ENCODE measurements at regions not wholly inside any gene's neighbourhood (a gene's known extent, or its start where the extent isn't known, plus 50 kb on each side); places are given as distances from the start of the nearest gene placed in this dataset.

- no peak for TF ChIP-seq CTCF (conservative IDR thresholded peaks at IDR 0.05; ENCODE audit: low read length)
- no peak for TF ChIP-seq EZH2phosphoT487 (IDR thresholded peaks at IDR 0.05; ENCODE audit: borderline replicate concordance, low read depth, low read length)
- no peak for DNase-seq (ENCODE audit: low spot score)
- Histone ChIP-seq H3K9me2 (ENCODE audit: insufficient read depth, low read length) (no peaks in the 10 kb centered on the region), H4K20me1 (ENCODE audit: insufficient read depth, low read length) (no peaks in the 10 kb centered on the region), H3K4me1 (ENCODE audit: insufficient read depth, low read length, poor library complexity, severe bottlenecking) (no peaks in the 10 kb centered on the region), H3K27ac (ENCODE audit: low read depth, low read length, poor library complexity, severe bottlenecking) (no peak overlapping the region), H3K79me2 (ENCODE audit: insufficient read depth, low read depth, low read length) (no peaks in the 10 kb centered on the region), H2AFZ (ENCODE audit: low read length) (no peak overlapping the region), H3K36me3 (ENCODE audit: insufficient read depth, low read length) (no peaks in the 10 kb centered on the region), H3K9me3 (ENCODE audit: low read length) (no peaks in the 10 kb centered on the region), H3K4me2 (ENCODE audit: low read length) (no peak overlapping the region), H3K4me3 (ENCODE audit: low read depth, low read length, poor library complexity, severe bottlenecking) (no peak overlapping the region)
- ChIA-PET POLR2A (no interaction called here), CTCF (ENCODE audit: unreplicated experiment) (no interaction called here)
- no TSS peak for BruUV-seq (replicated peaks)
- intact Hi-C loops (cut with micrococcal nuclease; ENCODE audit: unreplicated experiment): no loop called here
Measured at GRCh38 chr14:24688030-24688658, 54.2 kb upstream of the GZMB start.
